Liver (tissue), 8 donors: ENCODE measurements at regions not wholly inside any gene's neighbourhood (a gene's known extent, or its start where the extent isn't known, plus 50 kb on each side); places are given as distances from the start of the nearest gene placed in this dataset.

Experiments
- DNase-seq: peaks from one replicate; pipeline ENCODE4 v3.0.0-alpha.2; 2017; ENCODE audit warnings: low spot score
- H3K27ac ChIP-seq, 2 donors: one replicate each; pipeline ENCODE4 v1.7.0; 2013; ENCODE audit warnings: inconsistent platforms in 2 of 2, low read length in 2 of 2, control low read depth in 1 of 2, low read depth in 1 of 2, mild to moderate bottlenecking in 1 of 2
- H3K27me3 ChIP-seq, 4 donors: one replicate each; pipeline versions ENCODE4 v1.6.1 to v1.7.0; 2013; ENCODE audit warnings: low read length in 3 of 4, inconsistent platforms in 1 of 4, mild to moderate bottlenecking in 1 of 4, moderate library complexity in 1 of 4; ENCODE audit not compliant: control insufficient read depth in 4 of 4, insufficient read depth in 4 of 4
- H3K36me3 ChIP-seq, 4 donors: one replicate each; pipeline versions ENCODE4 v1.6.1 to v1.7.0; 2013; ENCODE audit warnings: low read length in 3 of 4, mild to moderate bottlenecking in 3 of 4, low read depth in 1 of 4, moderate library complexity in 1 of 4; ENCODE audit not compliant: control insufficient read depth in 4 of 4, insufficient read depth in 3 of 4
- H3K4me1 ChIP-seq, 4 donors: one replicate each; pipeline versions ENCODE4 v1.6.1 to v1.7.0; 2013; ENCODE audit warnings: low read length in 3 of 4, mild to moderate bottlenecking in 3 of 4, moderate library complexity in 1 of 4; ENCODE audit not compliant: control insufficient read depth in 4 of 4, insufficient read depth in 4 of 4
- H3K4me3 ChIP-seq, 3 donors: one replicate each; pipeline versions ENCODE4 v1.6.1 to v1.7.0; 2013; ENCODE audit warnings: low read length in 3 of 3, control low read depth in 1 of 3, low read depth in 1 of 3, mild to moderate bottlenecking in 1 of 3
- H3K9ac ChIP-seq, 2 donors: one replicate each; pipeline ENCODE4 v1.7.0; 2013; ENCODE audit warnings: low read length in 2 of 2, mild to moderate bottlenecking in 2 of 2, moderate library complexity in 2 of 2, control low read depth in 1 of 2, low read depth in 1 of 2
- H3K9me3 ChIP-seq, 4 donors: one replicate each; pipeline versions ENCODE4 v1.6.1 to v1.7.0; 2013; ENCODE audit warnings: low read length in 3 of 4; ENCODE audit not compliant: control insufficient read depth in 4 of 4
- EGR1 ChIP-seq, 2 donors: IDR thresholded peaks; 2 replicates each; pipeline ENCODE4 v1.6.1; 2016 to 2018; ENCODE audit warnings: antibody characterized with exemption in 2 of 2, low read depth in 2 of 2
- FOXA2 ChIP-seq: IDR thresholded peaks from 2 replicates; pipeline ENCODE4 v1.6.1; 2016; ENCODE audit warnings: antibody characterized with exemption
- GABPA ChIP-seq, 2 donors: IDR thresholded peaks in 1 of 2; conservative IDR thresholded peaks in 1 of 2; 2 replicates each; pipeline ENCODE4 v1.6.1; 2016; ENCODE audit warnings: antibody characterized with exemption in 2 of 2, mild to moderate bottlenecking in 1 of 2, moderate library complexity in 1 of 2
- HNF4A ChIP-seq, 2 donors: conservative IDR thresholded peaks; 2 replicates each; pipeline ENCODE4 v1.6.1; 2016; ENCODE audit warnings: antibody characterized with exemption in 2 of 2, mild to moderate bottlenecking in 2 of 2
- HNF4G ChIP-seq: IDR thresholded peaks from 2 replicates; pipeline ENCODE4 v1.6.1; 2016; ENCODE audit warnings: antibody characterized with exemption
- JUND ChIP-seq, 2 donors: IDR thresholded peaks; 2 replicates each; pipeline ENCODE4 v1.6.1; 2016; ENCODE audit warnings: antibody characterized with exemption in 2 of 2
- MAX ChIP-seq: IDR thresholded peaks from 2 replicates; pipeline ENCODE4 v1.6.1; 2016; ENCODE audit warnings: antibody characterized with exemption
- NR2F2 ChIP-seq: IDR thresholded peaks from 2 replicates; pipeline ENCODE4 v1.6.1; 2016; ENCODE audit warnings: antibody characterized with exemption
- RAD21 ChIP-seq, 2 donors: IDR thresholded peaks; 2 replicates each; pipeline ENCODE4 v1.6.1; 2016; ENCODE audit warnings: antibody characterized with exemption in 2 of 2, mild to moderate bottlenecking in 2 of 2
- REST ChIP-seq: IDR thresholded peaks from 2 replicates; pipeline ENCODE4 v1.6.1; 2016; ENCODE audit warnings: antibody characterized with exemption, mild to moderate bottlenecking
- RXRA ChIP-seq, 2 donors: IDR thresholded peaks; 2 replicates each; pipeline ENCODE4 v1.6.1; 2017 to 2018; ENCODE audit warnings: antibody characterized with exemption in 2 of 2, mild to moderate bottlenecking in 1 of 2
- SP1 ChIP-seq: IDR thresholded peaks from 2 replicates; pipeline ENCODE4 v1.6.1; 2018; ENCODE audit warnings: antibody characterized with exemption, mild to moderate bottlenecking
- TAF1 ChIP-seq: conservative IDR thresholded peaks from 2 replicates; pipeline ENCODE4 v1.6.1; 2016; ENCODE audit warnings: antibody characterized with exemption, mild to moderate bottlenecking
- YY1 ChIP-seq: IDR thresholded peaks from 2 replicates; pipeline ENCODE4 v1.6.1; 2016; ENCODE audit warnings: antibody characterized with exemption, mild to moderate bottlenecking
- ZBTB33 ChIP-seq: IDR thresholded peaks from 2 replicates; pipeline ENCODE4 v1.6.1; 2016; ENCODE audit warnings: antibody characterized with exemption
- WGBS: extraction: QIAGEN DNeasy Blood & Tissue Kit; methylation state at CpG from one replicate; pipeline ENCODE4 v1.1.7; 2013; 5-methylcytosine and 5-hydroxymethylcytosine counted together
- TF ChIP-seq, protein P1 (sequence below): IDR thresholded peaks from 2 replicates; pipeline ENCODE4 v1.6.1; 2016; ENCODE audit warnings: antibody characterized with exemption
- TF ChIP-seq, protein P2 (sequence below): fragments of 150-350 bp; IDR thresholded peaks from 2 replicates; pipeline ENCODE4 v1.5.1; 2017; ENCODE audit warnings: improper control_type of control experiment, low read depth, low read length; ENCODE audit not compliant: missing input control
- donor health status: healthy.
- donor health status: healthy.
- donor health status: healthy.
- donor health status: healthy.
- donor health status: healthy.

- DNase-seq, result no peak
- Histone ChIP-seq H3K4me3 (no peak overlapping the region), H3K4me1 (no peaks in the 10 kb centered on the region), H3K9me3 (peaks cover 0 to 2% (median under 1%) of the 10 kb centered on the region in 4 donors), H3K27ac (no peak overlapping the region), H3K9ac (no peak overlapping the region), H3K27me3 (no peaks in the 10 kb centered on the region), H3K36me3 (no peaks in the 10 kb centered on the region)
- no peak for TF ChIP-seq HNF4G
- no peak for TF ChIP-seq RAD21 (IDR thresholded peaks at IDR 0.05)
- no peak for TF ChIP-seq RXRA (IDR thresholded peaks at IDR 0.05)
- 73% methylated on average over 3 of the region's 3 CpGs for WGBS
Measured at GRCh38 chr1:13916530-13916929, 216.5 kb downstream of the PRDM2 start.

DNA sequence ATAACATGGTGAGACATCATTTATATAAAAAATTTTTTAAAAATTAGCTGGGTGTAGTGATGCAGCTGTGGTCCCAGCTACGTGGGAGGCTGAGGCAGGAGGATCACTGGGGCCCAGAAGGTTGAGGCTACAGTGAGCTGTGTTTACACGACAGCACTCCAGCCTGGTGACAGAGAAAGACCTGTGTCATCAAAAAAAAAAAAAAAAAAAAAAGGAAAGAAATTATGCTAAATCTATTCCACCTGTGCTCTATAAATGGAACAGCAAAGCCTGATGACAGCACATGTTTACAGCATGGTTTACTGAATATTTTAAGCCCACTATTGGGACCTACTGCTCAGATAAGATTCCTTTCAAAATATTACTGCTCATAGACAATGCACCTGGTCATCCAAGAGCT, 217.6 kb downstream of the PRDM2 start:
- no peak overlapping the region for H3K4me3 ChIP-seq
- DNase-seq, result no peak
- no peak overlapping the region for H3K27ac ChIP-seq
- WGBS, result 49% methylated on average over 2 of the region's 2 CpGs
- peaks cover 0 to 5% (median 0%) of the 10 kb centered on the region in 4 donors for H3K27me3 ChIP-seq
- peaks cover 0 to 2% (median under 1%) of the 10 kb centered on the region in 4 donors for H3K9me3 ChIP-seq
- TF ChIP-seq GABPA (IDR thresholded peaks at IDR 0.05 in 1 of 2, conservative IDR thresholded peaks at IDR 0.05 in 1 of 2), result no peak
- TF ChIP-seq TAF1, result no peak
- TF ChIP-seq, protein P1, sequence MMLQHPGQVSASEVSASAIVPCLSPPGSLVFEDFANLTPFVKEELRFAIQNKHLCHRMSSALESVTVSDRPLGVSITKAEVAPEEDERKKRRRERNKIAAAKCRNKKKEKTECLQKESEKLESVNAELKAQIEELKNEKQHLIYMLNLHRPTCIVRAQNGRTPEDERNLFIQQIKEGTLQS, result no peak
- TF ChIP-seq RAD21 (IDR thresholded peaks at IDR 0.05), result no peak
- TF ChIP-seq RXRA (IDR thresholded peaks at IDR 0.05), result no peak
- no peak for TF ChIP-seq YY1
- no peak for TF ChIP-seq FOXA2
- TF ChIP-seq MAX, result no peak
- no peak for TF ChIP-seq ZBTB33
- no peak for TF ChIP-seq SP1
- no peak for TF ChIP-seq JUND (IDR thresholded peaks at IDR 0.05)
- no peak for TF ChIP-seq HNF4A (conservative IDR thresholded peaks at IDR 0.05)
- H3K9ac ChIP-seq, result no peak overlapping the region
- no peaks in the 10 kb centered on the region for H3K36me3 ChIP-seq
- H3K4me1 ChIP-seq, result no peaks in the 10 kb centered on the region

GRCh38 chr1:13918862-13919261, 218.9 kb downstream of the PRDM2 start:
- WGBS, result 69% methylated on average over 1 of the region's 1 CpG
- DNase-seq, result no peak
- no peaks in the 10 kb centered on the region for H3K4me1 ChIP-seq
- no peaks in the 10 kb centered on the region for H3K36me3 ChIP-seq
- TF ChIP-seq RXRA (IDR thresholded peaks at IDR 0.05), result no peak
- TF ChIP-seq YY1, result no peak
- TF ChIP-seq GABPA (IDR thresholded peaks at IDR 0.05 in 1 of 2, conservative IDR thresholded peaks at IDR 0.05 in 1 of 2), result no peak
- no peak for TF ChIP-seq SP1
- TF ChIP-seq, protein P2, sequence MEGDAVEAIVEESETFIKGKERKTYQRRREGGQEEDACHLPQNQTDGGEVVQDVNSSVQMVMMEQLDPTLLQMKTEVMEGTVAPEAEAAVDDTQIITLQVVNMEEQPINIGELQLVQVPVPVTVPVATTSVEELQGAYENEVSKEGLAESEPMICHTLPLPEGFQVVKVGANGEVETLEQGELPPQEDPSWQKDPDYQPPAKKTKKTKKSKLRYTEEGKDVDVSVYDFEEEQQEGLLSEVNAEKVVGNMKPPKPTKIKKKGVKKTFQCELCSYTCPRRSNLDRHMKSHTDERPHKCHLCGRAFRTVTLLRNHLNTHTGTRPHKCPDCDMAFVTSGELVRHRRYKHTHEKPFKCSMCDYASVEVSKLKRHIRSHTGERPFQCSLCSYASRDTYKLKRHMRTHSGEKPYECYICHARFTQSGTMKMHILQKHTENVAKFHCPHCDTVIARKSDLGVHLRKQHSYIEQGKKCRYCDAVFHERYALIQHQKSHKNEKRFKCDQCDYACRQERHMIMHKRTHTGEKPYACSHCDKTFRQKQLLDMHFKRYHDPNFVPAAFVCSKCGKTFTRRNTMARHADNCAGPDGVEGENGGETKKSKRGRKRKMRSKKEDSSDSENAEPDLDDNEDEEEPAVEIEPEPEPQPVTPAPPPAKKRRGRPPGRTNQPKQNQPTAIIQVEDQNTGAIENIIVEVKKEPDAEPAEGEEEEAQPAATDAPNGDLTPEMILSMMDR, result no peak
- no peak for TF ChIP-seq MAX
- TF ChIP-seq NR2F2, result no peak
- no peak for TF ChIP-seq JUND (IDR thresholded peaks at IDR 0.05)
- no peak for TF ChIP-seq TAF1
- no peak for TF ChIP-seq EGR1 (IDR thresholded peaks at IDR 0.05; ENCODE audit: low read depth in 2 of 2)
- no peak for TF ChIP-seq REST
- no peak for TF ChIP-seq HNF4G
- H3K27ac ChIP-seq, result no peak overlapping the region
- no peak overlapping the region for H3K4me3 ChIP-seq
- no peak overlapping the region for H3K9ac ChIP-seq
- peaks cover 0 to 2% (median under 1%) of the 10 kb centered on the region in 4 donors for H3K9me3 ChIP-seq
- H3K27me3 ChIP-seq, result peaks cover 0 to 6% (median 0%) of the 10 kb centered on the region in 4 donors
